Activated CD8-positive, alpha-beta T cell treated with anti-CD3 and anti-CD28 coated beads, Interleukin-2, amount 10 ng/mL, durations not matched to agents 7 days and 5 days (primary cell): ENCODE measurements at regions not wholly inside any gene's neighbourhood (a gene's known extent, or its start where the extent isn't known, plus 50 kb on each side); places are given as distances from the start of the nearest gene placed in this dataset.
"Not testable (repeated sequence)": the region's sequence is repeated elsewhere in the genome, so short reads cannot be mapped to it uniquely, and the experiment has no call there.

Experiments used
- ATAC-seq: fragments of 150-1000 bp; cut with Tn5 transposase; one replicate; pipeline ENCODE4 v1.10.0; 2021; ENCODE audit warnings: moderate library complexity
- CTCF ChIA-PET: fragments of 350-600 bp; sonication (Branson Sonifier 250); formaldehyde crosslinking; loops from one replicate; lab custom pipeline; 2021; ENCODE audit warnings: antibody characterized with exemption; lab: Charles Lee
- POLR2A ChIA-PET: fragments of 350-600 bp; sonication (Branson Sonifier 250); formaldehyde crosslinking; loops from one replicate; lab custom pipeline; 2021; ENCODE audit warnings: antibody characterized with exemption; lab: Charles Lee
- DNase-seq: peaks from one replicate; pipeline ENCODE4 v3.0.0-alpha.2; 2020
- H3K27ac Mint-ChIP-seq: one replicate; pipeline ENCODE4 v1.8.0; 2021; ENCODE audit warnings: mild to moderate bottlenecking, mixed read lengths
- H3K27me3 Mint-ChIP-seq: one replicate; pipeline ENCODE4 v1.8.0; 2021; ENCODE audit warnings: low read depth, mixed read lengths
- H3K36me3 Mint-ChIP-seq: one replicate; pipeline ENCODE4 v1.8.0; 2021; ENCODE audit warnings: low read depth, mixed read lengths
- H3K4me1 Mint-ChIP-seq: one replicate; pipeline ENCODE4 v1.8.0; 2021; ENCODE audit warnings: low read depth, mixed read lengths
- H3K4me3 Mint-ChIP-seq: one replicate; pipeline ENCODE4 v1.8.0; 2021; ENCODE audit warnings: mild to moderate bottlenecking, mixed read lengths
- H3K9me3 Mint-ChIP-seq: one replicate; pipeline ENCODE4 v1.8.0; 2022; ENCODE audit warnings: mixed read lengths; ENCODE audit not compliant: insufficient read depth

DNA sequence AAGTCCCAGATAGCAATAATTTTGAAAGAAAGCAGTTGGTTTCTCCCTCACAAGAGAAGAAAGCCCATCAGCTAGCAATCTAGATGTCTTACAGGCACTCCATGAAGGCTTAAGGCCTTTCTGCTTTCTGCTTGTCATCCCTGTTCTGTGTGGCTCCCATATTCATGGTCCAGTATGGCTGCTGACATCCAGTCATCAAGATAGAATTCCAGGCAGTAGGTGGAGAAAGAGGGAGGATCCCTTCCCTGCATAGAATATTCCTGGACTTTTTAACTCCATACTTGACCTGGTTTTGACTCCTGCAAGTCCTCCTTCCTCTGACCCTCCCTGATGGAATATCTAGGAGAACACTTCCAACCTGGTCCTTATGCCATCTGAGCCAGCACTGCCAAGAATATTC lies 389.9 kb upstream of the AKR1E2 start:
- Mint-ChIP-seq H3K4me3 (no peak overlapping the region), H3K9me3 (no peaks in the 10 kb centered on the region), H3K36me3 (no peaks in the 10 kb centered on the region), H3K27ac (no peak overlapping the region), H3K27me3 (peaks cover 2% of the 10 kb centered on the region), H3K4me1 (no peaks in the 10 kb centered on the region)
- DNase-seq (no peak), ATAC-seq (no peak)
- ChIA-PET POLR2A (interaction anchor here (0.7 kb wide), 1 partner anchor 967 kb away, joined by 3 read pairs; no protein-coding TSS in a partner anchor), CTCF (no interaction called here)

GRCh38 chr10:4434516-4435071 lies 391.4 kb upstream of the AKR1E2 start:
- H3K27ac Mint-ChIP-seq = no peak overlapping the region
- no peaks in the 10 kb centered on the region for H3K4me1 Mint-ChIP-seq
- ChIA-PET CTCF (no interaction called here), POLR2A (no interaction called here)
- ATAC-seq (no peak), DNase-seq (no peak)
- no peaks in the 10 kb centered on the region for H3K36me3 Mint-ChIP-seq
- H3K27me3 Mint-ChIP-seq = peaks cover 2% of the 10 kb centered on the region
- H3K9me3 Mint-ChIP-seq = no peaks in the 10 kb centered on the region
- no peak overlapping the region for H3K4me3 Mint-ChIP-seq

GRCh38 chr10:4434105-4434504 lies 391.9 kb upstream of the AKR1E2 start:
- Mint-ChIP-seq H3K27me3 (peaks cover 2% of the 10 kb centered on the region), H3K27ac (no peak overlapping the region), H3K9me3 (no peaks in the 10 kb centered on the region), H3K4me3 (no peak overlapping the region), H3K36me3 (no peaks in the 10 kb centered on the region), H3K4me1 (no peaks in the 10 kb centered on the region)
- CTCF ChIA-PET = no interaction called here
- ATAC-seq (no peak), DNase-seq (no peak)
- POLR2A ChIA-PET = no interaction called here

DNA sequence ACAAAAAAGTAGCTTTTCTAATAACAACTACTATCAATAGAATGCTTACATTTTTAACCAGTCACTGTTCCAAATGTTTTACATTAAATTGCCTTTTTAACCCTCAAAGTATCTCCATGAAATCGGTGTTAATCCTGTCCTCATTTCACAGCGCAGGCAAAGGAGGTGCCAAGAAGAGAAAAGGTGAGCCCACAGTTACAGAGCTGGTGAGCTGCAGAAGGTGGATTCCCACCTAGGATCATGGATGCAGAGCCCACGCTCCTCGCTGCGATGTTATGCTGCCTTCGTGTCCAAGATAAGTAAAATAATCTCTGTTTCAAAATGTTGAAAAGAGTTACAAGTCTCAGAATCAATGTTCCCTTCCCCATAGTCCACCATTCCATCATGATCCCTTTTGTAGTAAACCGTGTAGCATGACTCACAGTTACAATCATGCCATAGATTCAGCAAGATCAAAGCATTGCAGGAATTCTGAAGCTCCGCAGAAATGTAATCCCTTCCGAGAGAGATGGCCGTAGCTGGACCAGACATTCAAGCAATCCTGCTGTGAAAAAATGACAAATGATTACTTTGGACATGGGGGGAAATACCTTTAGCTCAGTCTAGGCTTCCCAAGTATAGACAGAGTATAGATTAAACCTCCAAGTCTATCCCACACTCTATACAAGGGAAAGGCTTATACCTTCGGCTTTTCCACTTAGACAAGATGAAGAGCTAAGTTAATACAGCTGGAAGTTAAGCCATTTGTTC lies 394.7 kb upstream of the AKR1E2 start:
- no peak overlapping the region for H3K4me3 Mint-ChIP-seq

DNA sequence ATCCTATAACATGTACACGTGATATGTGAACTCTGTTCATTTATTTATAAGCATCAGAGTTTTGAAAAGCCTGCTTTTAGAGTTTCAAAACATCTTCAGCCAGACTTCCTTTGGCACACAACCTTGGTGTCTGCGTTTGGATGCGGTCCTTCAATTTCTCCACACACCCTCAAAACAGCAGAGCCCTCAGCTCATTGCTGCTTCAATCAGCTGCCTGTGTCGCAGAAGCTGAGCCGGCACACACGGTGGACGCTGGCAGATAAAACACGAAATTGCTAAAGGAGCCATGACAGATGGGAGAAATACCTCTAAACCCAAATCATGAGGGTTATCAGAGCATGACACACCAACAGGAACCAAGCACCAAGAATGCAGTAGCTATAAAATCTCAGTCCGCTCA lies 396.4 kb upstream of the AKR1E2 start:
- ATAC-seq = no peak
- Mint-ChIP-seq H3K9me3 (peaks cover 4% of the 10 kb centered on the region), H3K4me1 (no peaks in the 10 kb centered on the region), H3K27ac (no peak overlapping the region), H3K27me3 (peaks cover 3% of the 10 kb centered on the region), H3K4me3 (no peak overlapping the region), H3K36me3 (no peaks in the 10 kb centered on the region)
- DNase-seq = no peak
- ChIA-PET POLR2A (no interaction called here), CTCF (no interaction called here)

More for the DNA sequence above, 394.7 kb upstream of the AKR1E2 start:
- ChIA-PET CTCF (no interaction called here), POLR2A (interaction anchor here (0.5 kb wide), 2 partner anchors 8 to 727 kb away, joined by 3 read pairs; no protein-coding TSS in a partner anchor)
- DNase-seq = no peak
- H3K27me3 Mint-ChIP-seq = peaks cover 3% of the 10 kb centered on the region
- no peak for ATAC-seq
- no peaks in the 10 kb centered on the region for H3K4me1 Mint-ChIP-seq
- no peak overlapping the region for H3K27ac Mint-ChIP-seq
- peaks cover 4% of the 10 kb centered on the region for H3K9me3 Mint-ChIP-seq
- H3K36me3 Mint-ChIP-seq = no peaks in the 10 kb centered on the region

- no peak for DNase-seq
- H3K27ac Mint-ChIP-seq = no peak overlapping the region
- H3K4me3 Mint-ChIP-seq = no peak overlapping the region
- H3K9me3 Mint-ChIP-seq = peaks cover 4% of the 10 kb centered on the region
- no peaks in the 10 kb centered on the region for H3K36me3 Mint-ChIP-seq
- ATAC-seq = no peak
- ChIA-PET POLR2A (no interaction called here), CTCF (no interaction called here)
- peaks cover 3% of the 10 kb centered on the region for H3K27me3 Mint-ChIP-seq
- no peaks in the 10 kb centered on the region for H3K4me1 Mint-ChIP-seq
These were observed 398.5 kb upstream of the AKR1E2 start for GRCh38 chr10:4427532-4427931.

GRCh38 chr10:4426866-4427265 lies 399.1 kb upstream of the AKR1E2 start:
- Mint-ChIP-seq H3K27me3 (peaks cover 6% of the 10 kb centered on the region), H3K4me1 (no peaks in the 10 kb centered on the region), H3K27ac (no peak overlapping the region), H3K36me3 (no peaks in the 10 kb centered on the region), H3K4me3 (no peak overlapping the region), H3K9me3 (peaks cover 4% of the 10 kb centered on the region)
- DNase-seq (no peak), ATAC-seq (no peak)
- POLR2A ChIA-PET = no interaction called here
- CTCF ChIA-PET = no interaction called here

DNA sequence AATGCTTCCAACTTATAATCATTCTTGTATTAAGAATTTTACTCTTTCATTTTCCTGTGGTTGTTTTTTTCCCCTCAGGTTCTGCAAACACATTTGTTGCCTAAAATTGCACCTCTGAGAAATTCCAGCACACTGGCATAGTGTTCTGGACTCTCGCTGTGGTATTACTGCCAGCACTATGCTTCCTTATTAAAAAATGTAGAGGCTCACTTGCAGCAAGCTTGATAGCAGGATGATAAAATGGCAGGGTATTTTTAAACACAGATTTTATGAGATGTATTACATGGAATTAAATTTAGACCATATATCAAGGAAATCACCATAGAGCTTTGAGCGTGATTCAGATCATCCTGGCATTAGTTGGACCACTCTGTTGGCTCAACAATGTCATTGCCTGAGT lies 416.7 kb upstream of the AKR1E2 start:
- no peaks in the 10 kb centered on the region for H3K36me3 Mint-ChIP-seq
- no peak overlapping the region for H3K27ac Mint-ChIP-seq
- no peaks in the 10 kb centered on the region for H3K9me3 Mint-ChIP-seq
- ChIA-PET CTCF (no interaction called here), POLR2A (no interaction called here)
- ATAC-seq = no peak
- no peak for DNase-seq
- peaks cover 6% of the 10 kb centered on the region for H3K4me1 Mint-ChIP-seq
- no peak overlapping the region for H3K4me3 Mint-ChIP-seq
- H3K27me3 Mint-ChIP-seq = peaks cover 15% of the 10 kb centered on the region

GRCh38 chr10:4407783-4408182 lies 418.2 kb upstream of the AKR1E2 start:
- H3K9me3 Mint-ChIP-seq = no peaks in the 10 kb centered on the region
- CTCF ChIA-PET = no interaction called here
- no peak overlapping the region for H3K27ac Mint-ChIP-seq
- no peaks in the 10 kb centered on the region for H3K36me3 Mint-ChIP-seq
- ATAC-seq = no peak
- DNase-seq = no peak
- peaks cover 6% of the 10 kb centered on the region for H3K4me1 Mint-ChIP-seq
- POLR2A ChIA-PET = no interaction called here
- H3K27me3 Mint-ChIP-seq = peaks cover 23% of the 10 kb centered on the region
- no peak overlapping the region for H3K4me3 Mint-ChIP-seq

DNA sequence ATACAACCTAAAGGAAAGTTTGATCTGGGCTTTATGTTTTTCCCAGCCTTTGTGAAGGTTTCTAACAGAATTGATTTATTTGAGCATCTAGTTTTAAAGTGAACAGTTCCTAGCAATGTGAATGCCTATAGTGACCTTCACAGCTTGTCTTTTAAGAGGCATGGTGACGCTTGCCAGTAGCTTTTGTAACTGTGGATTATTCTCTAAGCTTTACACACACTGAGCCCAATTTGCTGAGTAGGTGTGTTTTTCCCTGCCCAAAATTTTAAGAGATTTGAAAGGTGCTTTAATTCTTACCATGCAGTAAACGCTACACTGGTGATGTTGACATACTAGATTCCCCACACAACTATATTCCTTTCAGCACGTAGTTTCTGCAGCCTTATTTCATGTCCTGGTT lies 420.2 kb upstream of the AKR1E2 start:
- no peaks in the 10 kb centered on the region for H3K36me3 Mint-ChIP-seq
- ChIA-PET CTCF (no interaction called here), POLR2A (no interaction called here)
- DNase-seq (no peak), ATAC-seq (no peak)
- no peaks in the 10 kb centered on the region for H3K9me3 Mint-ChIP-seq
- H3K4me3 Mint-ChIP-seq = no peak overlapping the region
- no peak overlapping the region for H3K27ac Mint-ChIP-seq
- peaks cover 6% of the 10 kb centered on the region for H3K4me1 Mint-ChIP-seq
- H3K27me3 Mint-ChIP-seq = peaks cover 22% of the 10 kb centered on the region

DNA sequence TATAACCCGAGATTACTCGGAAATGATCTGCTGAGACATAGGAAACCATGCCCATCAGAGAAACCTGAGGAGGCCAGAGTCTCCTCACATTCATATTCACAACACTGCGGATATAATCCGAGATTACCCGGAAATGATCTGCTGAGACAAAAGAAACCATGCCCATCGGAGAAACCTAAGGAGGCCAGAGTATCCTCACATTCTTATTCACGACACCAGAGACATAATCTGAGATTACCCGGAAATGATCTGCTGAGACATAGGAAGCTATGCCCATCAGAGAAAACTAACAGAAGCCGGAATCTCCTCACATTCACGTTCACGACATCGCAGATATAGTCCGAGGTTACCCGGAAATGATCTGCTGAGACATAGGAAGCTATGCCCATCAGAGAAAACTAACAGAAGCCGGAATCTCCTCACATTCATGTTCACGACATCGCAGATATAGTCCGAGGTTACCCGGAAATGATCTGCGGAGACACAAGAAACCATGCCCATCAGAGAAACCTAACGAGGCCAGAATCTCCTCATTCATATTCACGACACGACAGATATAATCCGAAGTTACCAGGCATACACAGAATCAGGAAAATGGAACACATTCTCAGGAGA lies 422.3 kb upstream of the AKR1E2 start:
- Mint-ChIP-seq H3K27ac (no peak overlapping the region), H3K4me1 (peaks cover 6% of the 10 kb centered on the region), H3K4me3 (no peak overlapping the region), H3K36me3 (no peaks in the 10 kb centered on the region), H3K27me3 (peaks cover 20% of the 10 kb centered on the region), H3K9me3 (no peaks in the 10 kb centered on the region)
- ChIA-PET CTCF (no interaction called here), POLR2A (no interaction called here)
- DNase-seq (no peak), ATAC-seq (no peak)

- H3K27me3 Mint-ChIP-seq = peaks cover 21% of the 10 kb centered on the region
- H3K9me3 Mint-ChIP-seq, H3K27ac Mint-ChIP-seq, CTCF ChIA-PET, ATAC-seq, H3K36me3 Mint-ChIP-seq, H3K4me3 Mint-ChIP-seq, POLR2A ChIA-PET, DNase-seq, H3K4me1 Mint-ChIP-seq: not testable (repeated sequence)
These were observed 424.9 kb upstream of the AKR1E2 start for GRCh38 chr10:4401080-4401479.
